Gastroesophageal sphincter (tissue), 3 donors: ENCODE measurements at regions not wholly inside any gene's neighbourhood (a gene's known extent, or its start where the extent isn't known, plus 50 kb on each side); places are given as distances from the start of the nearest gene placed in this dataset.

Experiments
- EP300 ChIP-seq: sonication (generic); formaldehyde crosslinking; IDR thresholded peaks from one replicate; pipeline ENCODE4 v1.6.1; 2017; ENCODE audit warnings: antibody characterized with exemption, mild to moderate bottlenecking
- POLR2A ChIP-seq, 2 donors: fragments of 450-650 bp; IDR thresholded peaks; one replicate each; pipeline ENCODE4 v1.6.1; 2017; ENCODE audit warnings: antibody characterized with exemption in 2 of 2, mild to moderate bottlenecking in 2 of 2, moderate library complexity in 1 of 2
- POLR2AphosphoS5 ChIP-seq: sonication (generic); formaldehyde crosslinking; IDR thresholded peaks from one replicate; pipeline ENCODE4 v1.6.1; 2017; ENCODE audit warnings: antibody characterized with exemption
- TF ChIP-seq, protein P1 (sequence below), 4 experiments: fragments of 200-600 bp in 2 of 4; fragments of 450-650 bp in 2 of 4; sonication (generic) in 1 of 4; IDR thresholded peaks; one replicate each; pipeline ENCODE4 v1.5.1; 2017 to 2019; ENCODE audit warnings: antibody characterized with exemption in 4 of 4, mild to moderate bottlenecking in 2 of 4, moderate library complexity in 2 of 4

DNA sequence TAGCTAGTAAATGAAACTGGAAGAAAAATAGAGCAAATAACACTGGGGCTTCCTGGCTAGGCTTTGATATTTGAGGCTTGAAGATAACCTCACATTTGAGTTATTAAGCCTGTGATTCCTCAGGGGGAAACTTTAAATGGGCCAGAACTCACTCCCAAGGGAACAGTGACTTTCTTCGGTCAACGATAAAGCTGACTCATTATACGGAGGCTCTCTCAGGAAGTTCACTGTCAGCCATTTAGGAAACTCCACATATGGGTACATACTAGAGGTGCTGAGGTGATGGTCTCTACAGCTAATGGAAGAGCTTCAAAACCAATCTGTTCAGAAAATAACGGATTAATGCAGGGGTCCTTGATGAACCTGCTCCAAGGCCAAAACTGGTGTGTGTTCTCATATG, 120.8 kb downstream of the SH2D1A start:
- TF ChIP-seq, protein P1, sequence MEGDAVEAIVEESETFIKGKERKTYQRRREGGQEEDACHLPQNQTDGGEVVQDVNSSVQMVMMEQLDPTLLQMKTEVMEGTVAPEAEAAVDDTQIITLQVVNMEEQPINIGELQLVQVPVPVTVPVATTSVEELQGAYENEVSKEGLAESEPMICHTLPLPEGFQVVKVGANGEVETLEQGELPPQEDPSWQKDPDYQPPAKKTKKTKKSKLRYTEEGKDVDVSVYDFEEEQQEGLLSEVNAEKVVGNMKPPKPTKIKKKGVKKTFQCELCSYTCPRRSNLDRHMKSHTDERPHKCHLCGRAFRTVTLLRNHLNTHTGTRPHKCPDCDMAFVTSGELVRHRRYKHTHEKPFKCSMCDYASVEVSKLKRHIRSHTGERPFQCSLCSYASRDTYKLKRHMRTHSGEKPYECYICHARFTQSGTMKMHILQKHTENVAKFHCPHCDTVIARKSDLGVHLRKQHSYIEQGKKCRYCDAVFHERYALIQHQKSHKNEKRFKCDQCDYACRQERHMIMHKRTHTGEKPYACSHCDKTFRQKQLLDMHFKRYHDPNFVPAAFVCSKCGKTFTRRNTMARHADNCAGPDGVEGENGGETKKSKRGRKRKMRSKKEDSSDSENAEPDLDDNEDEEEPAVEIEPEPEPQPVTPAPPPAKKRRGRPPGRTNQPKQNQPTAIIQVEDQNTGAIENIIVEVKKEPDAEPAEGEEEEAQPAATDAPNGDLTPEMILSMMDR (IDR thresholded peaks at IDR 0.05) = no peak
- TF ChIP-seq POLR2A (IDR thresholded peaks at IDR 0.05) = no peak
- TF ChIP-seq EP300 = no peak
- TF ChIP-seq POLR2AphosphoS5 = no peak
